Right ventricle myocardium inferior (tissue), 1 donor: ENCODE measurements at regions not wholly inside any gene's neighbourhood (a gene's known extent, or its start where the extent isn't known, plus 50 kb on each side); places are given as distances from the start of the nearest gene placed in this dataset.

Experiments
- ATAC-seq: fragments of 200-7000 bp; cut with Tn5 transposase; one replicate; pipeline ENCODE4 v1.9.1; 2020; ENCODE audit warnings: mild to moderate bottlenecking, moderate library complexity
- DNase-seq: peaks from one replicate; pipeline ENCODE4 v3.0.0; 2021; ENCODE audit errors: missing footprints
- intact Hi-C: fragments of 100-400 bp; cut with DNase I; formaldehyde crosslinking; loops from one replicate; pipeline ENCODE4 v1.11.0; 2022
- donor health status: DM: no; HTN: yes; CAD: no; lungs with severe emphysema.

- intact Hi-C loops, result no loop called here
- DNase-seq (no peak), ATAC-seq (no peak)
Measured at GRCh38 chr18:61989138-61989537, 96.3 kb upstream of the RNF152 start.

- ATAC-seq (no peak), DNase-seq (no peak)
- intact Hi-C loops, result no loop called here
Measured at GRCh38 chr18:61988100-61988499, 95.3 kb upstream of the RNF152 start.

- ATAC-seq (no peak), DNase-seq (no peak)
- intact Hi-C loops, result no loop called here
Measured at GRCh38 chr18:61985681-61986080, 92.9 kb upstream of the RNF152 start.

- DNase-seq (no peak), ATAC-seq (no peak)
- intact Hi-C loops, result no loop called here
Measured at GRCh38 chr18:61984349-61984748, 91.5 kb upstream of the RNF152 start.

- DNase-seq (no peak), ATAC-seq (no peak)
- intact Hi-C loops, result no loop called here
Measured at GRCh38 chr18:61982475-61982874, 89.7 kb upstream of the RNF152 start.

GRCh38 chr18:61980355-61980754 is 87.5 kb upstream of the RNF152 start:
- ATAC-seq, result peak; percentile 69
- DNase-seq, result no peak
- intact Hi-C loops, result no loop called here

- ATAC-seq, result no peak
Measured at GRCh38 chr18:61975526-61976326, 82.9 kb upstream of the RNF152 start.

GRCh38 chr18:61973273-61974115 is 80.7 kb upstream of the RNF152 start:
- intact Hi-C loops, result no loop called here
- no peak for ATAC-seq
- no peak for DNase-seq

More at GRCh38 chr18:61975526-61976326, 82.9 kb upstream of the RNF152 start:
- DNase-seq, result no peak
- intact Hi-C loops, result no loop called here

- ATAC-seq (no peak), DNase-seq (no peak)
- intact Hi-C loops, result no loop called here
Measured at GRCh38 chr18:61972389-61973264, 79.8 kb upstream of the RNF152 start.

- DNase-seq, result no peak
- intact Hi-C loops, result no loop called here
- ATAC-seq, result no peak
Measured at GRCh38 chr18:61967252-61967891, 74.6 kb upstream of the RNF152 start.

GRCh38 chr18:61965311-61965710 is 72.5 kb upstream of the RNF152 start:
- no peak for DNase-seq
- intact Hi-C loops, result no loop called here
- no peak for ATAC-seq

GRCh38 chr18:61964616-61965015 is 71.8 kb upstream of the RNF152 start:
- ATAC-seq (no peak), DNase-seq (no peak)
- intact Hi-C loops, result no loop called here

- ATAC-seq (no peak), DNase-seq (no peak)
- intact Hi-C loops, result no loop called here
Measured at GRCh38 chr18:61963705-61964104, 70.9 kb upstream of the RNF152 start.

GRCh38 chr18:61957801-61958516 is 65.2 kb upstream of the RNF152 start:
- intact Hi-C loops, result no loop called here
- ATAC-seq (no peak), DNase-seq (no peak)

- no peak for DNase-seq
- ATAC-seq, result no peak
- intact Hi-C loops, result no loop called here
Measured at GRCh38 chr18:61955644-61956043, 62.8 kb upstream of the RNF152 start.

- intact Hi-C loops, result no loop called here
- DNase-seq, result no peak
- no peak for ATAC-seq
Measured at GRCh38 chr18:61954096-61954746, 61.4 kb upstream of the RNF152 start.

- intact Hi-C loops, result no loop called here
- ATAC-seq (no peak), DNase-seq (no peak)
Measured at GRCh38 chr18:61953641-61954040, 60.8 kb upstream of the RNF152 start.

- ATAC-seq, result no peak
- intact Hi-C loops, result no loop called here
- no peak for DNase-seq
Measured at GRCh38 chr18:61953161-61953560, 60.4 kb upstream of the RNF152 start.
